Parathyroid adenoma (tissue), 2 donors: ENCODE measurements at regions not wholly inside any gene's neighbourhood (a gene's known extent, or its start where the extent isn't known, plus 50 kb on each side); places are given as distances from the start of the nearest gene placed in this dataset.

ENCODE experiments used
- H2AFZ ChIP-seq: fragments of 300-600 bp; sonication (generic); one replicate; pipeline ENCODE4 v1.7.0; 2017; ENCODE audit warnings: antibody characterized with exemption, mild to moderate bottlenecking
- H3K27ac ChIP-seq: fragments of 300-600 bp; sonication (generic); one replicate; pipeline ENCODE4 v1.7.0; 2017
- H3K27me3 ChIP-seq: fragments of 300-600 bp; sonication (generic); one replicate; pipeline ENCODE4 v1.7.0; 2017; ENCODE audit warnings: low read length; ENCODE audit not compliant: control insufficient read depth, insufficient read depth
- H3K36me3 ChIP-seq: fragments of 300-600 bp; sonication (generic); one replicate; pipeline ENCODE4 v1.7.0; 2017; ENCODE audit warnings: low read length; ENCODE audit not compliant: control insufficient read depth, insufficient read depth
- H3K4me1 ChIP-seq: fragments of 300-600 bp; sonication (generic); one replicate; pipeline ENCODE4 v1.7.0; 2017; ENCODE audit warnings: control low read depth
- H3K4me2 ChIP-seq: fragments of 300-600 bp; sonication (generic); one replicate; pipeline ENCODE4 v1.7.0; 2017; ENCODE audit warnings: low read length
- H3K4me3 ChIP-seq: fragments of 300-600 bp; sonication (generic); one replicate; pipeline ENCODE4 v1.7.0; 2017; ENCODE audit warnings: low read depth, low read length
- H3K79me2 ChIP-seq: fragments of 300-600 bp; sonication (generic); one replicate; pipeline ENCODE4 v1.7.0; 2017; ENCODE audit warnings: control low read depth
- H3K9ac ChIP-seq: fragments of 300-600 bp; sonication (generic); one replicate; pipeline ENCODE4 v1.7.0; 2017; ENCODE audit warnings: mild to moderate bottlenecking
- H3K9me3 ChIP-seq: fragments of 300-600 bp; sonication (generic); one replicate; pipeline ENCODE4 v1.7.0; 2017; ENCODE audit warnings: low read length; ENCODE audit not compliant: control insufficient read depth
- TF ChIP-seq, protein P1 (sequence below): fragments of 300-600 bp; sonication (generic); IDR thresholded peaks from one replicate; pipeline ENCODE4 v1.7.0; 2017; ENCODE audit warnings: antibody characterized with exemption, mild to moderate bottlenecking
- donor health status: primary hyperparathyroidism.

DNA sequence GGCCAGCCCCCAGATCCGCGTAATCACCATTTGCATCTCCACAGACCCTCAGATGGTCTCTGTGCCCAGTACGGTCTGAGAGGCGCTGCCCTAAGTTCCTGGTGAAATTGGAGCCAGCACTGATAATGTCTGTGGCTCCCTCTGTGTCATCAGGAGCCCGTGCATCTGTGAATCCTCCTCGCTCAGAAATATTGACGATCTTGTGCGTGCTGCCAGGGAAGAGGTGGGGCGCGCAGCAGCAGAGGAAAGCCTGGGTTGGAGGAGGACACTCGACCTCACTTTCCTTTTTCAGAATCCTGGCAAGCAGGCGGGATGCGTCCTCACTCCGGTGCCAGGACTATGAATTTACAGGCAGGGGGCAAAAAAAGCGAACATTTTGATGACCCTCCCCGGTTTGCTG lies 686.1 kb upstream of the SALL3 start:
- no peak overlapping the region for H3K4me3 ChIP-seq
- no peak overlapping the region for H2AFZ ChIP-seq
- no peak overlapping the region for H3K27ac ChIP-seq

GRCh38 chr18:78293940-78294541 lies 685.6 kb upstream of the SALL3 start:
- TF ChIP-seq, protein P1, sequence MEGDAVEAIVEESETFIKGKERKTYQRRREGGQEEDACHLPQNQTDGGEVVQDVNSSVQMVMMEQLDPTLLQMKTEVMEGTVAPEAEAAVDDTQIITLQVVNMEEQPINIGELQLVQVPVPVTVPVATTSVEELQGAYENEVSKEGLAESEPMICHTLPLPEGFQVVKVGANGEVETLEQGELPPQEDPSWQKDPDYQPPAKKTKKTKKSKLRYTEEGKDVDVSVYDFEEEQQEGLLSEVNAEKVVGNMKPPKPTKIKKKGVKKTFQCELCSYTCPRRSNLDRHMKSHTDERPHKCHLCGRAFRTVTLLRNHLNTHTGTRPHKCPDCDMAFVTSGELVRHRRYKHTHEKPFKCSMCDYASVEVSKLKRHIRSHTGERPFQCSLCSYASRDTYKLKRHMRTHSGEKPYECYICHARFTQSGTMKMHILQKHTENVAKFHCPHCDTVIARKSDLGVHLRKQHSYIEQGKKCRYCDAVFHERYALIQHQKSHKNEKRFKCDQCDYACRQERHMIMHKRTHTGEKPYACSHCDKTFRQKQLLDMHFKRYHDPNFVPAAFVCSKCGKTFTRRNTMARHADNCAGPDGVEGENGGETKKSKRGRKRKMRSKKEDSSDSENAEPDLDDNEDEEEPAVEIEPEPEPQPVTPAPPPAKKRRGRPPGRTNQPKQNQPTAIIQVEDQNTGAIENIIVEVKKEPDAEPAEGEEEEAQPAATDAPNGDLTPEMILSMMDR: no peak
- no peaks in the 10 kb centered on the region for H3K4me1 ChIP-seq
- peak overlapping the region; percentile 2 for H3K4me2 ChIP-seq
- no peak overlapping the region for H2AFZ ChIP-seq
- no peaks in the 10 kb centered on the region for H3K27me3 ChIP-seq
- no peaks in the 10 kb centered on the region for H3K36me3 ChIP-seq
- no peak overlapping the region for H3K9ac ChIP-seq
- no peaks in the 10 kb centered on the region for H3K9me3 ChIP-seq
- no peaks in the 10 kb centered on the region for H3K79me2 ChIP-seq
- no peak overlapping the region for H3K27ac ChIP-seq
- no peak overlapping the region for H3K4me3 ChIP-seq

More for the DNA sequence above, 686.1 kb upstream of the SALL3 start:
- Histone ChIP-seq H3K27me3 (no peaks in the 10 kb centered on the region), H3K4me2 (peak overlapping the region; percentile 2), H3K9ac (no peak overlapping the region), H3K9me3 (no peaks in the 10 kb centered on the region), H3K36me3 (no peaks in the 10 kb centered on the region), H3K4me1 (no peaks in the 10 kb centered on the region), H3K79me2 (no peaks in the 10 kb centered on the region)
- TF ChIP-seq, protein P1: no peak

DNA sequence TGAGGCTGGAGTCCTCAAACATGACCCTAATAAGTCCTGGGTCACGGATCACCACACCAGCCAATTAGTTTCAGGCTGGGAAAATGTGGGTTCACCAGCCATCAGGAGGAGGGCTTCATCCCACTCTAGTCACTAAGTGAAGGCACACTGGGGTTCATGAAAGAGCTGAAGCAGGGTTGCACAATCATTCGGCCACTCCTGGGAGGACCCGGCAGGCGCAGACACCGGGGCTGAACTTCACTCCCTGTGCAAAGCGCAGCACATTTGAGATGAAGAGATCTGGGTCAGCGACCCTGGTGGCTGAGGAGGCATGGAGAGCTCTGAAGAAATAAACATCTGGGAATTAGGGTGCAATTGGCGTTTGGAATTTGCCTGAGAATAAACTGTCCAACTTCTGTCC lies 684.4 kb upstream of the SALL3 start:
- Histone ChIP-seq H3K9ac (no peak overlapping the region), H3K27me3 (no peaks in the 10 kb centered on the region), H3K4me3 (no peak overlapping the region), H3K36me3 (no peaks in the 10 kb centered on the region), H2AFZ (no peak overlapping the region), H3K4me1 (no peaks in the 10 kb centered on the region), H3K4me2 (no peak overlapping the region), H3K27ac (no peak overlapping the region), H3K79me2 (no peaks in the 10 kb centered on the region), H3K9me3 (no peaks in the 10 kb centered on the region)
- TF ChIP-seq, protein P1: no peak

DNA sequence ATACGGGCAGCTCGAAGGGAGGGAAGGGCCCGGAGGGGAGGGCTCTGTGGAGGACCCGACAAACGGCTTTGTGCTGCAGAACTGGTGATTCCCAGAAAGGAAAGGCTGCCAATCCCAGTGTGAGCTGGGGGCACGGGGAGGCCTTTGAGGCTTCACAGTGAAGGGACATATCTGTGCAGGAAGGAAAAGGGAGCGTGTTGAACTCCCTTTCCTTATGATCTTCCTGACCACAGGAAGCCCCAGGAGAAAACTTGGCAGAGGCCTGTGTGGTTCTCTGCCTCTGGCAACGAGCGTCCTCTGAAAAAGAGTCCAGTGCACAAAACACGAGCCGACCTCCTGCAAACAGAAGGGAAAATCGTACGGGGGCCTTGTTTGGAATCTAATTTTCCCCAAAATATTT lies 683.5 kb upstream of the SALL3 start:
- H3K4me2 ChIP-seq: no peak overlapping the region
- no peaks in the 10 kb centered on the region for H3K79me2 ChIP-seq
- H2AFZ ChIP-seq: no peak overlapping the region
- no peak overlapping the region for H3K4me3 ChIP-seq
- H3K27ac ChIP-seq: no peak overlapping the region
- no peak overlapping the region for H3K9ac ChIP-seq
- H3K27me3 ChIP-seq: no peaks in the 10 kb centered on the region
- no peaks in the 10 kb centered on the region for H3K4me1 ChIP-seq
- H3K9me3 ChIP-seq: no peaks in the 10 kb centered on the region
- no peaks in the 10 kb centered on the region for H3K36me3 ChIP-seq
- TF ChIP-seq, protein P1: no peak

DNA sequence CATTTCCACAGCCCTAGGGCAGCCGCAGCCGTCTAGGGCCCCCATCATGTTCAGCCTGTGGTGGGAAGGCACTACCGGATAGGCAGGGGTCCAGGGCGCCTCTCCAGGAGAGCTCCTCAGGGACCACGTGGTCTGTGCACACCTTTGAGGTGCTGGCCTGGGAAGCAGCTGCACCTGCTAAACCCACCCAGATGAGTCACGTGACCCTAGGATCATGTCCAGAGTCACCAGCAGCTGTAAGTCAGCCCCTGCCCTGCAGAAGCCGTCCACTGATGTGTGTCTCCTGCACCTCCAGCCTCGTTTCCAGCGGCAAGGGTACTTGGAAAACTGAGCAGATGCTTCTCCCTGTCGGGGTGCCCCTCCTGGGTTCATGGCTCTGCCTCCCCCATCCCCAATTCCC lies 682.6 kb upstream of the SALL3 start:
- no peaks in the 10 kb centered on the region for H3K9me3 ChIP-seq
- H3K27me3 ChIP-seq: no peaks in the 10 kb centered on the region
- no peak overlapping the region for H3K4me2 ChIP-seq
- H3K79me2 ChIP-seq: no peaks in the 10 kb centered on the region
- H2AFZ ChIP-seq: no peak overlapping the region
- H3K4me3 ChIP-seq: no peak overlapping the region
- H3K9ac ChIP-seq: no peak overlapping the region
- H3K4me1 ChIP-seq: no peaks in the 10 kb centered on the region
- no peaks in the 10 kb centered on the region for H3K36me3 ChIP-seq
- no peak overlapping the region for H3K27ac ChIP-seq
- TF ChIP-seq, protein P1: no peak
